Central memory CD8-positive, alpha-beta T cell (primary cell): ENCODE measurements at regions not wholly inside any gene's neighbourhood (a gene's known extent, or its start where the extent isn't known, plus 50 kb on each side); places are given as distances from the start of the nearest gene placed in this dataset.

Experiments used
- ATAC-seq: fragments of 150-1000 bp; cut with Tn5 transposase; replicated peaks from 2 replicates; pipeline ENCODE4 v1.10.0; 2022; ENCODE audit warnings: mild to moderate bottlenecking, moderate FRiP score, moderate number of reproducible peaks; ENCODE audit not compliant: poor library complexity, severe bottlenecking; ENCODE audit errors: extremely low read depth
- DNase-seq, 2 donors: peaks; one replicate each; pipeline ENCODE4 v3.0.0; 2021; ENCODE audit warnings: low spot score in 2 of 2
- H3K27ac Mint-ChIP-seq: one replicate; pipeline ENCODE4 v1.8.0; 2022; ENCODE audit warnings: low read depth, mild to moderate bottlenecking, moderate library complexity, mixed read lengths
- H3K27me3 Mint-ChIP-seq: one replicate; pipeline ENCODE4 v1.8.0; 2022; ENCODE audit warnings: mixed read lengths
- H3K36me3 Mint-ChIP-seq: one replicate; pipeline ENCODE4 v1.8.0; 2022; ENCODE audit warnings: mild to moderate bottlenecking, moderate library complexity, mixed read lengths; ENCODE audit not compliant: insufficient read depth
- H3K4me1 Mint-ChIP-seq: one replicate; pipeline ENCODE4 v1.8.0; 2022; ENCODE audit warnings: mixed read lengths
- H3K4me3 Mint-ChIP-seq: one replicate; pipeline ENCODE4 v1.8.0; 2022; ENCODE audit warnings: mild to moderate bottlenecking, moderate library complexity, mixed read lengths
- H3K9me3 Mint-ChIP-seq: one replicate; pipeline ENCODE4 v1.8.0; 2022; ENCODE audit warnings: mixed read lengths

DNA sequence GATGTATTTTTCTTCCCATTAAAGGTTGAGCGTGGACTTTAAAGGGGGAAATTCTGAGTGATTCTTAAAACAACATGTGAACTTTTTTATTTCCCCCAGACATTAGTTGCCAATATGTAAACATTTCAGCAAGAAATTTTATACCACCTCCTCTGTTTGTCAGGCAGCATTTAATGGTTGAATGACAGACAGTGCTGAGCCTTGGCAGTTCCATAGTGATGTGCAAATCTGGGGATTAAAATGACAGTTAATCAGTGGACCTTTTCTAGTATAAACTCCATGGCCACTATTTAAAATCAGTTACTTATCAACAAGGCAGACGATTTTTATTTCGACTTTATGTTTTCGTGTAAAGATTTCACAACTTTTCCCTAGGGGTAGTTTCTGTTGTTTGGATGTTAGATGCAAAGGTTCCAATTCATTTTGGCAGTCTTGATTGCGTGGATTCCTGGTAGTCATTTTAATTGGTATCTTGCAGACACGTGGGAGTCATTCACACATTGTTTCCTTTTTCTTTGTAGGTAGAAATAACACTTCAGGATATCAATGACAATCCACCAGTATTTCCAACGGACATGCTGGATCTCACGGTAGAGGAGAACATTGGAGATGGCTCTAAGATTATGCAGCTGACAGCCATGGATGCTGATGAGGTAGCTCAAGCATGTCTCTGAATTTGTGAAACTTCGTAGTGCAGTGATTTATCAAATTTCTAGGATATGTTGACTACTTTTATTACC is 83.7 kb downstream of the FAT4 start:
- Mint-ChIP-seq H3K4me3 (no peak overlapping the region), H3K9me3 (peaks cover 11% of the 10 kb centered on the region), H3K27me3 (no peaks in the 10 kb centered on the region), H3K27ac (no peak overlapping the region), H3K36me3 (no peaks in the 10 kb centered on the region), H3K4me1 (no peaks in the 10 kb centered on the region)
- DNase-seq (no peak), ATAC-seq (no peak)

- H3K27ac Mint-ChIP-seq, result no peak overlapping the region
- ATAC-seq, result no peak
- no peaks in the 10 kb centered on the region for H3K36me3 Mint-ChIP-seq
- H3K27me3 Mint-ChIP-seq, result no peaks in the 10 kb centered on the region
- H3K9me3 Mint-ChIP-seq, result peaks cover 11% of the 10 kb centered on the region
- DNase-seq, result no peak
- no peaks in the 10 kb centered on the region for H3K4me1 Mint-ChIP-seq
- H3K4me3 Mint-ChIP-seq, result no peak overlapping the region
Observed at GRCh38 chr4:125400756-125401155, 86.0 kb downstream of the FAT4 start.

DNA sequence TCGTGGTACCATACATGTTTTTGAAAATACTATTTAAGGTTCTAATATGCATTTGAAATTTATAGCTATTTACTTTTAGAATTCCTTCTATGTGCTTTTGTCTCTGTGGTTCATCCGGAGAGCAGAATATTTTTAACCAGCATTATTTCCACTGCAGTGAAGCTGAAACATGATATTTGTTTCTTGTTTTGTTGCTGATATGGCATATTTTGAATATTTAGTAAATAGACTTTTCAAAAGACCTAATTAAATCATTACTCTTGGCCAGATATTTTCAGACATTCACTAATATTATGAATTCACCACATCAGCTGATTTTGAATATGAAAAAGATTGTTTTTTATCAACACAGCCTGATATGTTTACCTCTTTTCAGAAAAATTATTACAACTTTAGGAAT is 87.0 kb downstream of the FAT4 start:
- Mint-ChIP-seq H3K4me3 (no peak overlapping the region), H3K27me3 (no peaks in the 10 kb centered on the region), H3K27ac (no peak overlapping the region), H3K9me3 (peaks cover 6% of the 10 kb centered on the region), H3K36me3 (no peaks in the 10 kb centered on the region), H3K4me1 (no peaks in the 10 kb centered on the region)
- no peak for DNase-seq
- ATAC-seq, result no peak

DNA sequence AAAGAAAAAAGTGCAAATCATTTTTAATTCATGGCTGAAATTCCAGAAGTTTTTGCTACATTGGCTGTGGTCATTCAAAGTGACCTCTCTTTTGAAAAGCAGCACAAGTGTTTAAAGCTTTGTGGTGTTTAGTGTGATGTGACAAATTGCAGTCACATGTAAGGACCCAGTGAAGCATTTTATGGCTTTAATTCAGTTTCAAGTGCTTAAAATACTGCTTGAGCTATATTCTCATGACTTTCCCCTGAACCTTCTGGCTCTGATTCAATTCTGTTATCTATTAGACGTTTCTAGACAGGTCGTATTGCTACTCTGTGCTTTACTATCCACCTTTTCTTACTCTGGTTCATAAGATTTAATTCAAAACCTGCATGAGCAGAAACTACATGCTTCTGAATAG is 105.8 kb downstream of the FAT4 start:
- Mint-ChIP-seq H3K9me3 (peaks cover 32% of the 10 kb centered on the region), H3K27me3 (no peaks in the 10 kb centered on the region), H3K36me3 (no peaks in the 10 kb centered on the region), H3K4me3 (no peak overlapping the region), H3K27ac (no peak overlapping the region), H3K4me1 (no peaks in the 10 kb centered on the region)
- ATAC-seq (no peak), DNase-seq (no peak)

DNA sequence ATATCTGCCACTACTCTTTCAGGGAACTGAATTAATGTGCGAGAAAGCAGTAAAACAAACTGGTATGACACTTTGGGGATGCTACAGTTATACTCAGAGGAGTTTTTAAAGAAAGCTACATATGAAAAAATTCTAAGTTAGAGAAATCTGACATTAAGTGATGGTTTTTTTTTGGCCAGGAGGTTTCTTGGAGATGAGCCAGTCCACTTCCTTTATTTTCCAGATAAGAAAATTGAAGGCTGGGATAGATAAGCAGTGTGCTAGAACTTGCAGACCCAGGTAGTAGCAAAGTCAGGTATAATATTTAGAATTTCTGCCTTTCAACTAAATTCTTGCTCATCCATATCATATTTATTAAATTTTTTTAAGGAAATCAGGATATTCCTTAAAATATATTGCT is 106.8 kb downstream of the FAT4 start:
- peaks cover 27% of the 10 kb centered on the region for H3K9me3 Mint-ChIP-seq
- no peak overlapping the region for H3K4me3 Mint-ChIP-seq
- H3K27ac Mint-ChIP-seq, result no peak overlapping the region
- no peaks in the 10 kb centered on the region for H3K36me3 Mint-ChIP-seq
- ATAC-seq (no peak), DNase-seq (no peak)
- no peaks in the 10 kb centered on the region for H3K27me3 Mint-ChIP-seq
- H3K4me1 Mint-ChIP-seq, result no peaks in the 10 kb centered on the region

DNA sequence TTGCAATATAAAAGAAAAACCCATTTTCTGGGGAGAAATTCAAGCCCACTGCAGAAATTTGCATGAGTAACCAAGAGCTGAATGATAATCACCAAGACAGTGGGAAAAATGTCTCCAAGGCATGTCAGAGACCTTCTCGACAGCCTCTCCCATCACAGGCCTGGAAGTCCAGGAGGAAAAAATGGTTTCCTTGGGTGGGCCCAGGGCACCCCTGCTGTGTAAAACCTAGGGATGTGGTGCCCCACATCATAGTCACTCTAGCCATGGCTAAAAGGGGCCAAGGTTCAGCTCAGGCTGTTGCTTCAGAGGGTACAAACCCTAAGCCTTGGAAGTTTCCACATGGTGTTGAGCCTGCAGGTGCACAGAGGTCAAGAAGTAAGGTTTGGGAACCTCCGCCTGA is 108.4 kb downstream of the FAT4 start:
- DNase-seq, result no peak
- H3K4me3 Mint-ChIP-seq, result no peak overlapping the region
- H3K4me1 Mint-ChIP-seq, result no peaks in the 10 kb centered on the region
- no peaks in the 10 kb centered on the region for H3K36me3 Mint-ChIP-seq
- no peak for ATAC-seq
- H3K27me3 Mint-ChIP-seq, result no peaks in the 10 kb centered on the region
- H3K27ac Mint-ChIP-seq, result no peak overlapping the region
- peaks cover 27% of the 10 kb centered on the region for H3K9me3 Mint-ChIP-seq

DNA sequence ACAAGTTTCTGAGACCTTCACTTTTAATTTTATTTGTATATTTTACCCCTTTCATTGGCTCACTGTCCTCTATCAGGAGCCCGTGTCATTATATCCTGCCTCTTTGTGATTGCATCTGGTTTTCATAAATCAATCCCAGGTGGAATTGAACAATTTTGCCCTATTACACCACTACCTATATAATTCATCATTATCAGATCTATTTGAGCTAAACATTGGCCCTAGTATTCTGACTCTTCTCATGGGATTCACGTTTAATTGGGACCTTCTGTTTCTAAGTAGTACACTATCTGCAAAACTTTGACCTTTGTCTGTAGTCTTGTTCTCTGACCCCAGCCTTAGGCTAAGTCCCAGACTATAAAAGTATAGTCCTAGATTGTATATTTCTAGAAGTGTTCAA is 114.1 kb downstream of the FAT4 start:
- H3K4me1 Mint-ChIP-seq, result no peaks in the 10 kb centered on the region
- no peak for ATAC-seq
- H3K4me3 Mint-ChIP-seq, result no peak overlapping the region
- no peaks in the 10 kb centered on the region for H3K27me3 Mint-ChIP-seq
- peaks cover 21% of the 10 kb centered on the region for H3K9me3 Mint-ChIP-seq
- H3K27ac Mint-ChIP-seq, result no peak overlapping the region
- H3K36me3 Mint-ChIP-seq, result no peaks in the 10 kb centered on the region
- DNase-seq, result no peak

- peaks cover 12% of the 10 kb centered on the region for H3K9me3 Mint-ChIP-seq
- H3K27me3 Mint-ChIP-seq, result no peaks in the 10 kb centered on the region
- H3K4me3 Mint-ChIP-seq, result no peak overlapping the region
- H3K4me1 Mint-ChIP-seq, result no peaks in the 10 kb centered on the region
- H3K36me3 Mint-ChIP-seq, result no peaks in the 10 kb centered on the region
- DNase-seq (no peak), ATAC-seq (no peak)
- no peak overlapping the region for H3K27ac Mint-ChIP-seq
Observed at GRCh38 chr4:125430086-125430485, 115.3 kb downstream of the FAT4 start.

DNA sequence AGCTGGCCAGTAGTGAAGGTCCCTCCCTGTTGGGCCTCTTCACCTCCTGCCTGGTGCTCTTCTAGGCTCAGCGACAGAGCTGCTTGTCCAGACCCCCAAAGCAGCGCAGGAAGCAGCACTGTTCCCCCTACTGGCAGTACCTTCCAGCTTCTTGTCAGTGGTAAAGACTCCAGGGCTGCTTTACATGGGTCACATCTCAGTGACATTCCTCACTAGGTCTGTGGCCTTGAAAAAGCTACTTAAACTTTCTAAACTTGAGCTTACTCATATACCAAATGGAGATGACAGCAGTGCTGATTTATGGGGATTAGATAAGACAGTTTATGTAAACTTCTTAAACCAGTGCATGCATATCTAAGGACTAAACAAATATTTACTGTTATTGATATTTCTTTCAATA is 117.3 kb downstream of the FAT4 start:
- no peak overlapping the region for H3K27ac Mint-ChIP-seq
- no peaks in the 10 kb centered on the region for H3K36me3 Mint-ChIP-seq
- no peaks in the 10 kb centered on the region for H3K27me3 Mint-ChIP-seq
- no peak for ATAC-seq
- no peak overlapping the region for H3K4me3 Mint-ChIP-seq
- no peaks in the 10 kb centered on the region for H3K4me1 Mint-ChIP-seq
- no peak for DNase-seq
- H3K9me3 Mint-ChIP-seq, result peaks cover 27% of the 10 kb centered on the region

DNA sequence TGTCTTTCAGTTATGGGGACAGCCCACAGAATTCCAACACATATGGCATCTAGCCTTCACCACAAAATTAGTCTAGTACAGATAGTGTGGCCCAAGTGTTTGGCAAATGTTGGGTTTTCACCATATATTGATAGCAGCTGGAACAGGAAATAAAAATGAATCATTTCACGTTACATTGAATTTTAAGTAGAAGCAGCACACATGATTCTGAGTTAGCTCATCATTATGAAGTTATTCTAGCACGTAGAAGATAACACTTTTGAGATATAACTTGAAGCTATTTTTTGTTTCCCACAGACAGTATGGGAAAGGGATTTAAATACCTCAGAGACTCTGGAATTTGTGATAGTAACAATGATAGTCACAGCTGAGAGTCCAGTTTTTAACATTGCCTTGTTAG is 118.7 kb downstream of the FAT4 start:
- Mint-ChIP-seq H3K27me3 (no peaks in the 10 kb centered on the region), H3K4me3 (no peak overlapping the region), H3K9me3 (peaks cover 30% of the 10 kb centered on the region), H3K36me3 (no peaks in the 10 kb centered on the region), H3K4me1 (no peaks in the 10 kb centered on the region), H3K27ac (no peak overlapping the region)
- ATAC-seq (no peak), DNase-seq (no peak)

DNA sequence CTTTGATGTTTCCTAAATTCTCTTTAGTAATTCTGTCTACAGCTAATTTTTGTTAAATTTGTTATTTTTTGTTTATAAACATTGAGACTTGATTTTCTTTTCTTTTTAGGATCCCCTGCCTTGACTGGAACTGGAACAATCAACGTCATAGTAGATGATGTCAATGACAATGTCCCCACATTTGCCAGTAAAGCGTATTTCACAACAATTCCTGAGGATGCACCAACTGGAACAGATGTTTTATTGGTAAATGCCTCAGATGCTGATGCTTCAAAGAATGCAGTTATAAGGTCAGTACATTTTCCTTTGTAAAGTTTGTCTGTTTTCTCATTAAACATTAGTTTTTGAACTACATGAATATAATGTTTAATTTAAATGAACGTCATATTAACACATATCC is 119.4 kb downstream of the FAT4 start:
- DNase-seq (no peak), ATAC-seq (no peak)
- Mint-ChIP-seq H3K4me1 (no peaks in the 10 kb centered on the region), H3K9me3 (peaks cover 34% of the 10 kb centered on the region), H3K4me3 (no peak overlapping the region), H3K36me3 (no peaks in the 10 kb centered on the region), H3K27me3 (no peaks in the 10 kb centered on the region), H3K27ac (no peak overlapping the region)

DNA sequence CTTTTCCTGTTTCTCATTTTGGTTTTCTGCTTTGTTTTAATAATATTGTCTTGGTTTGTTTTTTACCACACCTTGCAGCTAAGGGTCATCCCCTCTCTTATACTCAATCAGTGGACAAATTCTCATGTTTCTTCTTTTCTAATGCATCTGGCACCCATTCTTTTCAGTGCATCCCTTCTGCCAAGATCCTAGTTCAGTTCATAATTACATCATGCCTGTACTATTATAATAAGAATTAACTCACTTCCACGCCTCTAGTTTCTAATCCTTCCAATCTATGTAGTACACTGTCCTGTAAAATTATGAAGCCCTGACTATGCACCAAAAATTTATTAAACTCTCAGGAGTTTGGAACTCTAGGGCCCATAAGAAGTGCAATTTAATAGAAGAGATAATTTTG is 126.1 kb downstream of the FAT4 start:
- H3K36me3 Mint-ChIP-seq, result no peaks in the 10 kb centered on the region
- H3K9me3 Mint-ChIP-seq, result peaks cover 30% of the 10 kb centered on the region
- H3K27me3 Mint-ChIP-seq, result no peaks in the 10 kb centered on the region
- H3K27ac Mint-ChIP-seq, result no peak overlapping the region
- H3K4me1 Mint-ChIP-seq, result no peaks in the 10 kb centered on the region
- no peak overlapping the region for H3K4me3 Mint-ChIP-seq
- ATAC-seq (no peak), DNase-seq (no peak)

DNA sequence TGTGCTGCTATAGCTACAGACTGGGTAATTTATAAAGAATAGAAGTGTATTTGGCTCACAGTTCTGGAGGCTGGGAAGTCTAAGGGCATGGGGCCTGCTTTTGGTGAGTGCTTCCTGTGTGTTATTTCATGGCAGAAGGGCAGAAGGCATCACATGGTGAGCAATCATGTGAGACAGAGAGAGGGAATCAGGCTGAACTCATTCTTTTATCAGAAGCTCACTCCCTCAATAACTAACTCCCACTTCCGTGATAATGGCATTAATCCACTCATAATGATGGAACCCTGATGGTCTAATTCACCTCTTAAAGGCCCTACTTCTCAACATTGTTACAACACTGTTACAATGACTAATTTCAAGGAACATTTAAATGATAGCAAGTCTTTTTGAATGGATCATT is 129.4 kb downstream of the FAT4 start:
- H3K27me3 Mint-ChIP-seq, result no peaks in the 10 kb centered on the region
- DNase-seq (no peak), ATAC-seq (no peak)
- H3K36me3 Mint-ChIP-seq, result no peaks in the 10 kb centered on the region
- H3K4me1 Mint-ChIP-seq, result no peaks in the 10 kb centered on the region
- H3K4me3 Mint-ChIP-seq, result no peak overlapping the region
- no peak overlapping the region for H3K27ac Mint-ChIP-seq
- peaks cover 14% of the 10 kb centered on the region for H3K9me3 Mint-ChIP-seq

GRCh38 chr4:125445525-125445924 is 130.8 kb downstream of the FAT4 start:
- DNase-seq (no peak), ATAC-seq (no peak)
- Mint-ChIP-seq H3K27me3 (no peaks in the 10 kb centered on the region), H3K4me1 (no peaks in the 10 kb centered on the region), H3K36me3 (no peaks in the 10 kb centered on the region), H3K4me3 (no peak overlapping the region), H3K9me3 (peaks cover 6% of the 10 kb centered on the region), H3K27ac (no peak overlapping the region)
